HepG2 (cell line): ENCODE measurements at regions not wholly inside any gene's neighbourhood (a gene's known extent, or its start where the extent isn't known, plus 50 kb on each side); places are given as distances from the start of the nearest gene placed in this dataset.

Experiments
- ATAC-seq: fragments of 200-7000 bp; cut with Tn5 transposase; 3 replicates; pipeline ENCODE4 v1.9.1; 2020; ENCODE audit warnings: mild to moderate bottlenecking, moderate library complexity
- BruUV-seq: library from RNA; stranded (reverse); fragments of 400-500 nt; replicated peaks from 2 replicates; lab custom pipeline; 2021; lab: Mats Ljungman, UMichigan
- CTCF ChIA-PET: fragments of 300-600 bp; formaldehyde crosslinking; extraction: SDS; loops from one replicate; lab custom pipeline; 2021; ENCODE audit warnings: low total read pairs, inconsistent platforms, low intra/inter-chr PET ratio; lab: Yijun Ruan, JAX
- POLR2A ChIA-PET: fragments of 350-600 bp; sonication (Branson Sonifier 250); formaldehyde crosslinking; loops from one replicate; lab custom pipeline; 2020; ENCODE audit warnings: antibody characterized with exemption, inconsistent platforms; lab: Yijun Ruan, JAX
- DNase-seq: peaks from one replicate; pipeline ENCODE4 v3.0.0-alpha.2; 2015; ENCODE audit warnings: low spot score
- FAIRE-seq: peaks from 3 replicates; lab custom pipeline; 2011; peaks lifted over from hg19 to GRCh38; lab: Jason Lieb, UNC
- H2AFZ ChIP-seq: one replicate; pipeline ENCODE4 v1.6.1; 2011; ENCODE audit warnings: low read length, inconsistent platforms
- H3K27ac ChIP-seq: fragments of 300-600 bp; 3 replicates; pipeline ENCODE4 v1.8.0; 2011; ENCODE audit warnings: mixed run types, mild to moderate bottlenecking, mixed read lengths, low read length, inconsistent platforms; ENCODE audit not compliant: insufficient read depth; ENCODE audit errors: extremely low read length
- H3K27me3 ChIP-seq, 2 experiments: fragments of 200-600 bp in 1 of 2; 2 replicates in 1 of 2; 3 replicates in 1 of 2; pipeline versions ENCODE4 v1.6.0 to v1.8.0; 2011; ENCODE audit warnings: low read length in 2 of 2, mild to moderate bottlenecking in 2 of 2, moderate library complexity in 2 of 2, inconsistent platforms in 1 of 2; ENCODE audit not compliant: insufficient read depth in 2 of 2, control insufficient read depth in 1 of 2
- H3K36me3 ChIP-seq, 2 experiments: fragments of 200-600 bp in 1 of 2; replicated peaks in 1 of 2; 2 replicates in 1 of 2; 3 replicates in 1 of 2; pipeline versions ENCODE4 v1.5.1 to v1.8.0; 2011; ENCODE audit warnings: low read length in 2 of 2, inconsistent platforms in 1 of 2; ENCODE audit not compliant: insufficient read depth in 2 of 2, control insufficient read depth in 1 of 2
- H3K4me1 ChIP-seq: 2 replicates; pipeline ENCODE4 v1.5.1; 2012; ENCODE audit warnings: low read length, inconsistent platforms; ENCODE audit not compliant: insufficient read depth
- H3K4me2 ChIP-seq: 2 replicates; pipeline ENCODE4 v1.6.0; 2011; ENCODE audit warnings: low read depth, low read length, inconsistent platforms
- H3K4me3 ChIP-seq, 3 experiments: fragments of 200-600 bp in 1 of 3; sonication (generic), shearing (Covaris generic) in 1 of 3; replicated peaks in 1 of 3; 2 replicates each; pipeline ENCODE4 v1.5.1; 2011 to 2016; ENCODE audit warnings: low read length in 3 of 3, inconsistent platforms in 2 of 3, low read depth in 2 of 3, mild to moderate bottlenecking in 2 of 3, control low read depth in 1 of 3, mixed read lengths in 1 of 3; ENCODE audit not compliant: insufficient read depth in 1 of 3
- H3K79me2 ChIP-seq: one replicate; pipeline ENCODE4 v1.6.1; 2011; ENCODE audit warnings: low read length, inconsistent platforms; ENCODE audit not compliant: insufficient read depth
- H3K9ac ChIP-seq: 2 replicates; pipeline ENCODE4 v1.6.0; 2011; ENCODE audit warnings: mild to moderate bottlenecking, low read depth, low read length, inconsistent platforms; ENCODE audit not compliant: insufficient read depth
- H3K9me3 ChIP-seq: 2 replicates; pipeline ENCODE4 v1.5.1; 2012; ENCODE audit warnings: mild to moderate bottlenecking, low read length
- H4K20me1 ChIP-seq: 2 replicates; pipeline ENCODE4 v1.6.0; 2011; ENCODE audit warnings: inconsistent platforms, mild to moderate bottlenecking, low read length, moderate library complexity; ENCODE audit not compliant: insufficient read depth
- CAMTA2 ChIP-seq: sonication (generic); formaldehyde crosslinking; IDR thresholded peaks from 2 replicates; pipeline ENCODE4 v1.4.0; 2020; ENCODE audit warnings: mild to moderate bottlenecking, missing genetic modification reagents, borderline replicate concordance
- FOSL1 ChIP-seq: sonication (generic); formaldehyde crosslinking; IDR thresholded peaks from 2 replicates; pipeline ENCODE4 v1.9.0; 2021; ENCODE audit warnings: missing genetic modification reagents, borderline replicate concordance
- FOXO4 ChIP-seq: sonication (generic); formaldehyde crosslinking; conservative IDR thresholded peaks from 2 replicates; pipeline ENCODE4 v1.8.1; 2023; ENCODE audit warnings: missing genetic modification reagents
- PAX8 ChIP-seq: sonication (generic); formaldehyde crosslinking; IDR thresholded peaks from 2 replicates; pipeline ENCODE4 v1.8.0; 2022; ENCODE audit warnings: mild to moderate bottlenecking, missing genetic modification reagents, borderline replicate concordance
- PHB2 ChIP-seq: fragments of 450-650 bp; IDR thresholded peaks from 2 replicates; pipeline ENCODE4 v1.6.1; 2018; ENCODE audit not compliant: partially characterized antibody
- PTBP1 ChIP-seq: fragments of 200-400 bp; formaldehyde crosslinking; IDR thresholded peaks from 2 replicates; pipeline ENCODE4 v1.6.1; 2018; ENCODE audit warnings: low read length, low read depth; ENCODE audit not compliant: poor library complexity, severe bottlenecking
- SIX4 ChIP-seq: sonication (generic); formaldehyde crosslinking; IDR thresholded peaks from 2 replicates; pipeline ENCODE4 v1.4.0; 2020; ENCODE audit warnings: missing genetic modification reagents
- ZBTB3 ChIP-seq: sonication (generic); formaldehyde crosslinking; IDR thresholded peaks from 2 replicates; pipeline ENCODE4 v1.4.0; 2020; ENCODE audit warnings: low read depth, mild to moderate bottlenecking, moderate library complexity, missing genetic modification reagents, borderline replicate concordance
- ZC3H13 ChIP-seq: sonication (generic); formaldehyde crosslinking; IDR thresholded peaks from 2 replicates; pipeline ENCODE4 v1.8.1; 2023; ENCODE audit warnings: mild to moderate bottlenecking, missing genetic modification reagents, moderate library complexity
- ZNF510 ChIP-seq: sonication (generic); formaldehyde crosslinking; IDR thresholded peaks from 2 replicates; pipeline ENCODE4 v1.4.0; 2020; ENCODE audit warnings: low read depth, mild to moderate bottlenecking, missing genetic modification reagents
- ZSCAN29 ChIP-seq: sonication (generic); formaldehyde crosslinking; conservative IDR thresholded peaks from 2 replicates; pipeline ENCODE4 v1.4.0; 2020; ENCODE audit warnings: mild to moderate bottlenecking, missing genetic modification reagents
- WGBS: methylation state at CpG from one replicate; pipeline ENCODE4 v1.1.6; 2017; ENCODE audit warnings: low lambda C conversion rate; 5-methylcytosine and 5-hydroxymethylcytosine counted together
- in situ Hi-C: cut with HindIII; loops from 2 replicates; pipeline ENCODE4 v1.10.0; 2017; ENCODE audit warnings: low pct_unique_long_range_greater_than_20kb; ENCODE audit not compliant: extremely low pct_ligation_motif_present
- intact Hi-C: fragments of 100-400 bp; cut with micrococcal nuclease; formaldehyde crosslinking; loops from one replicate; pipeline ENCODE4 v1.10.0; 2022; ENCODE audit not compliant: unreplicated experiment

GRCh38 chr13:34589581-34589980 is 352.5 kb upstream of the NBEA start (continued):
- no peak for TF ChIP-seq ZNF510 (CRISPR knock-in tag)
- no peak for TF ChIP-seq ZC3H13 (CRISPR knock-in tag)
- TF ChIP-seq ZSCAN29 (CRISPR knock-in tag) = no peak
- TF ChIP-seq, all 625 proteins: peak for 0

DNA sequence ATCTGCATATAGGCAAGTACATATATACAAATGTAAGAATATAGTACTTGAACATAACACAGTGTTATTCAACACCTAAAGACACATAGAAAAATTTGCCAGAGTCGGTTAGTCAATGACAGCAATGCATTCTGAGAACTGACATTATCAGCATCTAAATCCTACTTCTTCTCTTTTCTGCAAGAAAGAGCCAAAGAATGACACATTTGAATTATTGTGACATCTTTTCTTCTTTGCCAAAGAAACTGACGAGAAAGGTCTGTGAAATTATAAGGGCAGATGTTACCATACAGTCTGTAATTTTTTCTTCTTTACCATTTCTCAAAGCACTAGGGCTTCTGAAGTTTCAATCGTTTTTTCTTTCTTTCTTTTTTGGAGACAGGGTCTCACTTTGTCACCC is 350.9 kb upstream of the NBEA start:
- intact Hi-C loops = no loop called here
- H4K20me1 ChIP-seq = no peaks in the 10 kb centered on the region
- no peak for TF ChIP-seq PHB2
- no peak for TF ChIP-seq FOXO4
- no peak for TF ChIP-seq FOSL1 (CRISPR knock-in tag)
- no peak for TF ChIP-seq PTBP1
- no peak for TF ChIP-seq SIX4 (CRISPR knock-in tag)
- no peak for TF ChIP-seq CAMTA2 (CRISPR knock-in tag)
- no peak for TF ChIP-seq ZBTB3 (CRISPR knock-in tag)
- TF ChIP-seq PAX8 = no peak
- no peak overlapping the region for H3K27ac ChIP-seq
- H3K4me1 ChIP-seq = no peaks in the 10 kb centered on the region
- ATAC-seq (no peak), DNase-seq (no peak), FAIRE-seq (no peak)
- 13% methylated on average over 3 of the region's 3 CpGs for WGBS
- no peak overlapping the region for H2AFZ ChIP-seq
- no peak overlapping the region for H3K4me3 ChIP-seq
- in situ Hi-C loops = no loop called here
- no peaks in the 10 kb centered on the region for H3K9me3 ChIP-seq
- no peak overlapping the region for H3K4me2 ChIP-seq
- no peak overlapping the region for H3K9ac ChIP-seq
- POLR2A ChIA-PET = no interaction called here
- CTCF ChIA-PET = no interaction called here
- BruUV-seq = no TSS peak
- H3K27me3 ChIP-seq = peaks cover 0 to 1% of the 10 kb centered on the region in 2 experiments; a peak in 1 of 5 replicates
- H3K79me2 ChIP-seq = no peaks in the 10 kb centered on the region
- H3K36me3 ChIP-seq = no peaks in the 10 kb centered on the region
